Esophagus mucosa (tissue), 1 donor: ENCODE measurements at regions not wholly inside any gene's neighbourhood (a gene's known extent, or its start where the extent isn't known, plus 50 kb on each side); places are given as distances from the start of the nearest gene placed in this dataset.

Experiments
- ATAC-seq: fragments of 200-7000 bp; cut with Tn5 transposase; one replicate; pipeline ENCODE4 v1.9.1; 2020
- donor health status: DM: yes; HTN: yes; CAD: no.

- ATAC-seq = no peak
Measured at GRCh38 chr22:49312601-49313000, 515.1 kb downstream of the BRD1 start.

DNA sequence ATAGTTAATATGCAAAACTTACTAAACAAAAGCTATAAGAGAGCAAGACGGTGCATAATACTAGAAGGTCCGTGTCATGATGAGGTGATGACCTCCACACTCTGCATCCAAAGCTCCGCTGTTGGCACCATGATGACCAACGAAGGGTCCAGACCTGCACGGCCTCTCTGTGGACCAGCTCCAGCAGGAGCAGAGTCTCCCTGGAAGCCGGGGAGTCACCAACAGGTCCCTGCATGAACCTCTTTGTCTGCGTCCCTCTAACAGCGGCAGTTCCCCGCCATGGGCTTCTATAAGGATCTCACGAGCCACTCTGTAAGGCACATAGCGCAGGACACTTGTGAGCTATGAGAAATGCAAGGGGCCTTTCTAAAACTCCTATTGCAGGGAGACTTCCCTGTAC, 517.3 kb downstream of the BRD1 start:
- no peak for ATAC-seq

GRCh38 chr22:49308300-49308699, 519.4 kb downstream of the BRD1 start:
- no peak for ATAC-seq

DNA sequence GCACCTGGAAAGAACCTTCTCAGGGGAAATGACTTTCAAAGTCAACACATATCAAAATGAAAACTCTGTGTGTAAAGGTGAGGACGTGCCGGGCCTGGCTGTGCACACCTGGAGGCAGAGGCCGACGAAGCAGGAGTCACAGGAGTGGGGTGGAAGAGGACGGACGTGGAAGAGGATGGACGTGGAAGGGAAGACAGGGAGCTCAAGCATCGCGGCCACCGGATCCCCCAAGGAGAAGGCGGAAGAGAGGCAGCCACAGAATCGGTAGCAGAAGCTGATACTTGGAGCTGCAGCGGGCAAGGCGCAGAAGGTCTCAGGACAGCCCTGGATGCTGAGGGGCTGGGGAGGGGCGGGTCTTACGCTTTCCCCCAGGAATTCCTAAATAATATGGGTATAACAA, 519.8 kb downstream of the BRD1 start:
- no peak for ATAC-seq

DNA sequence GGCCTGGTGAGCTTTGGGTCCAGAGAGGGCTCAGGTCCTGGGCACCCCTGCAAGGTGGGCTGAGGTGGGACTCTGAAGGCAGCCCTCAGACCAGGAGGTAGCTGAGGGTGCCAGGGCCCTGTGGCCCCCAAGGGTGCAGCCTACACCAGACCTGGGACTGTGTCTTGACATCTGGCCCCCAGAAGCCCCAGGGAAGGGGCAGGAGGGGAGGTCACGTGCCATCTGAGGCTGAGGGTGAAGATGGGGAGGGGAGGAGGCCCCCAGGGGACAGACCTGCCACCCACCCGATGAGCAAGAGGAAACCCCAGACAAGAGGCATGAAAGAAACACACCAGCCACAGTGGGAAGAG, 520.2 kb downstream of the BRD1 start:
- ATAC-seq = peak; percentile 15

DNA sequence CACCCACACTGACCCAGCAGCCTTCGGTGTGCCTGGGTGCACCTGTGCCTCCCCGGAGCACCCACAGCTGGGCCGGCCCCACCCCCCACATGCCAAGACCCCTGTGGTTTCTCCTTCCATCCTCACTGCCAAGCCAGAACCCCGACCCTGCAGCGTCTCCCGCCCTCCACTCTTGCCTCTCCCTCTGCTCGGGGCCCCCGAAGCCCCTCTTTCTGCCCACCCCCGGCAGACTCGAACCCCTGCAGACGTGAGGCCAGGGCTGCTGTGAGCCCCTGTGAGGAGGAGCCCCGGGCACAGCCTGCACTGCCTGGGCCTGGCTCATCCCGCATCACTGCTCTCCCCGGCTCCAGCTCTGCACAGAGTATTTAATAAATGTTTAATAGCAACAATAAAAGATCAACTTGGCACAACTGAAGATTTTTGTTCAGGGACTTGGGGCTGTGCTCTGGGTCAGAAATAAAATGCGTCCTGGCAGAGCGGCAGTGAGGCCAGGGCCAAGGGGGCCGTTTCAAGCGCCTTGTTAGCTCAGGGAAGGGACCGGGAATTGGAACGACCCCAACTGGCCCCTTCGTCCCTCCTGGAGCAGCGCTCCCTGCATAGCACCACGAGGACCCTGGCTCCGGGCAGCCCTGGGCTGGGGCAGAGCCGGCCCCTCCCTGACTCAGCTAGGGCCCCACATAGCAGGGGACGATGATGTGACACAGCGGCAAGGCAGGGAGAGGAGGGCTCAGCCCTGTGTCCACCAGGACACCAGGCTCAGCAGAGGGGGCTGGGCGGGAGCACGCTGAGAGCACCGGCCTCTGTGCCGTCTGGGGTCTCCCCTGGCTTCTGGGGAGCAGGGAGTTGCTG, 520.8 kb downstream of the BRD1 start:
- no peak for ATAC-seq

DNA sequence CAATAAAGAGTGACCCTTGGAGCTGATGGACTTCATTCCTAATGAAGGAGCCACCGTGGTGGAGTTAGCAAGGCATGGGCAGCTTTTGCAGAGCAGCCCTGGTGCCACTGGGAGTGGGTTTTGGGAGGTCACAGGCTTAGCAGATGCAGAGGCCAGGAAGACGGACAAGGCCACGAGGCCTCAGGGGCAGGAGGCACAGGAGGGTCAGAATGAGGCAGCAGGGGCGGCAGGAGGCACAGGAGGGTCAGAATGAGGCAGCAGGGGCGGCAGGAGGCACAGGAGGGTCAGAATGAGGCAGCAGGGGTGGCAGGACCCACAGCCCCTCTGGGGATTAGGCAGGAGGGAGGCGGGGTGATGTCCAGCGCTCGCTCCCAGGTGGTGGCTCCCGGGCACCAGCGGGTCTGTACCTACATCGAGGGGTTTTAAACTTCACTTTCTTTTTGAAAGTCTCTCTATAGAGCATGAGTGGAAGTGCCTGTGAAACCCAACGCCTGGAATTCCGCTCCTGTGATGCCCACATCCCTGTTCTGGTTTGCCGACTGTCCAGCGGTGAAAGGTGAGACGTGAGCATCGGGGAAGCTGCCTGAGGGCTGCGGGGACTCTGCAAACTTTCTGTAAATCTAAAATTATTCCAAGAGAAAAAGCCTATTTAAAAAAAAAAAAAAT, 521.6 kb downstream of the BRD1 start:
- ATAC-seq = no peak

- peak; percentile 59 for ATAC-seq
Measured at GRCh38 chr22:49305214-49305965, 522.3 kb downstream of the BRD1 start.

DNA sequence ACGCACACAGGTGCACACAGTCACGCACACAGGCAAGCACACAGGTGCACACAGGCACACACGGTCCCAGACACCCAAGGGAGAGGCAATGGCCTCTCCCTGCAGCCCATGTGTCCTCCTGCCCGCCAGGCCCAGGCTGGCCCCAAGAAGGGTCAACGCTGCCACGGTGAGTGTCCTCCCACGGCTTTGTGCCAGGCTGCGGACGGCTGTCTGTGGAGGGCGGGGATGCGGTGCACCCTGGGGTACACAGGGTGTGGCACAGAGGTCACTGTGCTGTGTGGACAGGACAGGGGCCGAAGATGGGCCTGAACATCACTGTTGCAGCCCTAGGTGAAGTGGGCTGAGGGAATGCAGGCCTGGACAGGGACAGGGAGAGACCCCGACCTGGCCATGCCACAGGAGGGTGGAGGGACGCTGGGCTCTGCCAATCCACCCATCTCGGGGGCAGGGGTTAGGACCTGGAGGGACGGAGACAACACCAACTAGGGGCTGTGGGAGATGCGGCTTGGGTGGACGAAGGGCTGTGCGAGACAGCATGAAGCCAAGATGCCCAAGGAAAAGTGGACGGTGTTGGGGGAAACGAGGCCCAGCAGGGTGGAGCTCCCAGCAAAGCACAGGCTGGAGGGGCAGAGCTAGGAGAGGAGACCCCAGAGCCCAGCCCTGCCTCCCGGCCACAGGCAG, 523.8 kb downstream of the BRD1 start:
- no peak for ATAC-seq

- ATAC-seq = no peak
Measured at GRCh38 chr22:49303061-49303735, 524.5 kb downstream of the BRD1 start.

DNA sequence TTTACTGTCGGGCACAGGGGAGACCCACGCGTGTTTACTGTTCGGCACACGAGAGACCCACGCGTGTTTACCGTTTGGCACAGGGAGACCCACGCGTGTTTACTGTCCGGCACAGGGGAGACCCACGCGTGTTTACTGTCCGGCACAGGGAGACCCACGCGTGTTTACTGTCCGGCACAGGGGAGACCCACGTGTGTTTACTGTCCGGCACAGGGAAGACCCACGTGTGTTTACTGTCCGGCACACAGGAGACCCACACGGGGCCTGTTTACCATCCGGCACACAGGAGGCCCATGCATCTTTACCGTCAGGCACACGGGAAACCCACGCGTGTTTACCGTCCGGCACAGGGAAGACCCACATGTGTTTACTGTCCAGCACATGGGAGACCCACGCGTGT, 525.1 kb downstream of the BRD1 start:
- ATAC-seq = no peak

DNA sequence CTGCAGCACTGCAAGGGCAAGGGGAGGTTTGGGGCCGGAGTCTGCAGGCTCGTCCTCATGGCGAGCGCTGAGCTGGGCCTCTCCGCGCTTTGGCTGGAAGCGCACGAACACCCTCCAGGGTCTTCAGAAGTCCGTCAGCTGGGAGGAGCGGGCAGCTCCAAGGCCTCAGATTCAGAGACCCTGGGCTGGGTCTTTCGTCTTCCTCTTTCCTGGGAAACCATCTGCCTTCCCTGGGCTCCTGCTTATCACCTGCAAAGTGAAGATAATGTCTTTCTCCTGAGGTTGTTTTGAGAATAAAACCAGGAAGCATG, 525.6 kb downstream of the BRD1 start:
- ATAC-seq = no peak

DNA sequence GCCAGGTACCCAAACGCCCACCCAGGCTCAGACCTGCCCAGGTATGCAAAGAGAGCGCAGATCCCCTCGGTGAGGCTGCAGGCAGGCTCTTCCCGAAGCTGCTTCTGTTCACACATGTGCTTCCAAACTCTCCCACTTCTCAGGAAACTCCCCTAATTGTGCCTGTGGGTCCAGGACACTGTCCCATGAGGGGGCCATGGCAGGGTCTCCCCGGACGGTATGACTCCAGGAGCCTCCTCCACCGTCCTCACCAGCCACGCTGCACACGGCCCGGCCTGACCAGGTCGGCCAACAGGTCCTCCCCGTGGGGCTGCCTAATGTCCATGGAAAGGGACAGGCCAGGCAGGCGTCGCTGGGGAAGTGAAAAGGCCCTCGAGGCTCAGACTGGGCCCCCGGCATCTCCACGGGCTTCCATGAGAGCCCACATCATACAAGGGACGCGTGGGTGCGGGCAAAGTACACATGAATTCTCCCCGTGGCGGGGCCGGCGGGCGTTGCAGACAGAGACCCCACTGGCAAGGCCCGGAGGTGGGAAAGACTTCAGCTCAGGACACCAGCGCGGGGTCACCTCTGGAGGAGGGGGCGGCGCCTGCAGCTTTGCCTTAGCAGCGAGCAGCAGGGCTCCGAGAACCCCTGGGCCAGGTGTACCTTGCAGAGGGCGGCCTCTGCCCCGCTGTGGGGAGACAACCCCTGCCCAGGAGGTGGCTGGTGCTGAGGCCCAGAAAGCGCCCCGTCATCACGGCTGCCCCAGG, 526.1 kb downstream of the BRD1 start:
- no peak for ATAC-seq

DNA sequence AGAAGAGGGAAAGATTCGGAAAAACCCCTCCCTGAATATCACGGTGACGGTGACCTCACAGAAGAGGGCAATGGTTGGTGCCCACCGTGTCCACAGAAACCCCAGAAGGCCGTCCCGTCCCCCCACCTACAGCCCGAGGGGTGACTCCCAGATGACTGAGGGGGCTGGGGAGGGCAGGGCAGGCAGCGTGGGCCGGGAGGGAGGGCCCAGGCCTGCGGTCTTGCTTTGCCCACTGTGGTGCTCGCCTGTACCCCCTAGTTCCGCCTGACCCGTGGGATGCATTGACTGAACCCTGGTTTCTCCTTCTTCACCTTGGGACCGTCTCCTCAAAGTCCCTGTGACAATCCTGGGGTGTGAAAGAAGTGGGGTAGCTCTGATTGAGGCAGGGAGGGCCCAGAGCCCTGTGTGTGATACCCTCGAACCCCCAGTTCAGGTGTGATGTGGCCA, 526.7 kb downstream of the BRD1 start:
- ATAC-seq = no peak

GRCh38 chr22:49300241-49300640, 527.4 kb downstream of the BRD1 start:
- ATAC-seq = no peak

GRCh38 chr22:49299821-49300231, 527.8 kb downstream of the BRD1 start:
- no peak for ATAC-seq

DNA sequence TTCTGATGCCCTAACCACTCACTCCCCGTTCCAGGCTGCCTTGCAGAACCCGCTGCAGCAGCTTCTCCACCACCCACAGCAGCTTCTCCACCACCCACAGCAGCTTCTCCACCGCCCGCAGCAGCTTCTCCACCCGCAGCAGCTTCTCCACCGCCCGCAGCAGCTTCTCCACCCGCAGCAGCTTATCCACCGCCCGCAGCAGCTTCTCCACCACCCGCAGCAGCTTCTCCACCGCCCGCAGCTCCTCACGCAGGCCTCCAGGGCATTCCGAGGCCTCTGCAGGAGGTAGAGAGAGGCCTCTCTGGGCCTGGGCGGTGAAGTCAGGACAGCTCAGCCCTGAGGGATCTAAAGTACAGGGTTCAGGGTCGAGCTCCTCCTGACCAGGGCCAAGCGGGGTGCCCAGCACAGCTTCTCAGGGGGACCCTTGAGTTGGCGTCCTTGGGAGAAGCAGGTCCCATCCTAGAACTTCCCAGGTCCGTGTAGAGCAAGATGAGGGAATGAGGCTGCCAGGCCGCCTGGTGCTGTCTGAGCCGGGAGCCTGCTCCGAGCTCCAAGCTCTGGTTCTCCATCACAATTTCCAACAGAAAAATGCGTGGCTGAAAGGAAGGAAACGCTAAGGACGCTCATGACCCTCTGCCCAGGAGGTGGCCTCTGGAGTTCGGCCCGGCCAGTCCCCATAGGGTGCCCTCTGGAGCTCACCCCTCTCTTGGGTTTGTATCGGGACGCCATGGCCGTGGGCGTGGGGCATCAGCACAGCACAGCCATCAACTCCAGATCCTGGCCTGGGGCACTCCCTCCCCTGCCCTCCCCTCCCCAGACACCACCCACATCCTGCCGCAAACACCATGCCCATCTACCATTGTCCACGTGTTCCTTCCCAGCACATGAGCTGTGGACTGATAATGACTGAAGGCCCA, 528.6 kb downstream of the BRD1 start:
- ATAC-seq = no peak

DNA sequence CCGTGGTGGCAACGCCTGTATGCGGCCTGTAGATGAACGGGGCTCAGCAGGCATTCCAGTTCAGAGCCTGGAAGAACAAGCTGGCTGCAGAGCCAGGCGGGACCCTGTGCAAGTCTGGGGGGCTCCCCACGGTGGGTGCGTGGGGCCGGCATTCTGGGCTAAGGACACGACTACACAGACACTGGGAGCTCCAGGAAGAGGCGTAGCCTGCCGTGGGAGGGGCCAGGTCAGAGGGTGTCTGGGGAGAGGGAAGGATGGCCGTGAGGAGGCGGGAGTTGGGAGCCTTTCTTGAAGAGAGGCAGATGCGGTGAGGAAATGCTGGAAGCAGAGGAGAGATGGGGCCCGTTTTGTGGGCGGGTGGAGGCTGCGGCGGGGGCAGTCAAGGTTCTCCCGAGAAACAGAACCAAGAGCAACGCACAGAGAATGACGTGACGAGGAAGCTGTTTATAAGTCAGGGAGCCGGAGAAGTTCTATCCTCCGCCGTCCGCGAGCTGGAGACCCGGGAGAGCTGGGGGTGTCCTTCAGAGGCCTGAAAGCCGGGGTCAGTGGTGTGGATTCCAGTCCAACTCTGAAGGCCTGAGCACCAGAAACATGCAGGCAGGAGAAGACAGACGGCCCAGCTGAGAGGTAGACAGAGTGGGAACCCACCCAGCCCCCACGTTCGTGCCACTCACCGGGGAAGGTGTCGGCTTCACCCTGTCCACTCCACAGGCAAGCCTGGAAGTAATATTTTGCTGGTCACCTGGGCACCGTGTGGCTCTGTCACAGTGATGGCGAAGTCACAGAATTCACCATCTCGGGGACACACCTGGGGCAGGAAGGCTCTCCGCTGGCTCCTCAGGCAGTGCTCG, 529.6 kb downstream of the BRD1 start:
- ATAC-seq = no peak

GRCh38 chr22:49297286-49297870, 530.3 kb downstream of the BRD1 start:
- ATAC-seq = no peak
